ENCODE measurements at regions not wholly inside any gene's neighbourhood (a gene's known extent, or its start where the extent isn't known, plus 50 kb on each side); places are given as distances from the start of the nearest gene placed in this dataset.

DNA sequence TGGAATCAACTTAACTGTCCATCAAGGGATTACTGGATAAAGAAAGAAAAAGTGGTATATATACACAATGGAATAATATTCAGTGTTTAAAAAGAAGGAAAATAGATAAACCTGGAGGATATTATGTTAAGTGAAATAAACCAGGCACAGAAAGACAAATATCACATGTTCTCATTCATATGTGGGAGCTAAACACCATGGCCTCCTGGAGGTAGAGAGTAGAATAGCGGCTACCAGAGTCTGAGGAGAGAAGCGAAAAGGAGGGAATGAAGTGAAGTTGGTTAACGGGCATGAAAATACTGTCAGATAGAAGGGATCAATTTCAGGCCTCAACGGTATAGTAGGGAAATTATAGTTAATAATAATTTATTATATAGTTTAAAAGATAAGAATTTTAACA, 147.5 kb upstream of the OBI1 start:
- no peak for DNase-seq (ENCODE audit: low read depth in 4 of 4, low spot score in 3 of 4)

DNA sequence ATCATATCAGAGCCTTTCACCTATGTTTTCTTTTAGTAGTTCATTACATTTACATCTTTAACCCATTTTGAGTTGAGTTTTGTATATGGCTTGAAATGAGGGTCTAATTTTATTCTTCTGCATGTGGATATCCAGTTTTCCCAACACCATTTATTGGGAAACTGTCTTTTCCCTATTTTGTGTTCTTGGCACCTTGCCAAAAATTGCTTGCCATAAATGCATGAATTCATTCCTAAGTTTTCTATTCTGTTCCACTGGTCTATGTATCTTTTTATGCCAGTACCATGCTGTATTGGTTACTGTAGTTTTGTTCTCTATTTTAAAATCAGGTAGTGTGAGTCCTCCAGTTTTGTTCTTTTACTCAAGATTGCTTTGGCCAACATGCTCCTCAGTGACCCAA, 144.0 kb upstream of the OBI1 start:
- no peak for DNase-seq (ENCODE audit: low read depth in 4 of 4, low spot score in 3 of 4)

DNA sequence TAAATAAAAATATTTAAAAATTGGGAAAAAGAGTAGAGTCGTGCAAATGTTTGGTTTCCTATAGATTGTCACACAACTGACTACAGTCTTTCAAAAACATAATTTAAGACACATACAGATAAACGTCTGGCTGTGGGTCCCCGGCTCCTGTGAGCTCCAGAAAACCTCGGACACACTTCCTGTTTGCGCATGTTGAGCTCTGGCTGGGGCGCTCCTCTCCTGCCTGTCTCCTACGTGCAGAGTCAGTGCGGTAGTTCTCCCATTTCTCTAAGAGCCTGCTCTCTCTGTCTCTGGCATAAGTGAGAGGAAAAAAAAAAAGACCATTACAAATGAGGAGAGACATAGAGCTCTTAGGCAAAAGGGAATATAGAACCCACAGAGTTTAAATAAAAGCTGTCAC, 128.2 kb upstream of the OBI1 start:
- DNase-seq (ENCODE audit: low read depth in 4 of 4, low spot score in 3 of 4), result no peak

DNA sequence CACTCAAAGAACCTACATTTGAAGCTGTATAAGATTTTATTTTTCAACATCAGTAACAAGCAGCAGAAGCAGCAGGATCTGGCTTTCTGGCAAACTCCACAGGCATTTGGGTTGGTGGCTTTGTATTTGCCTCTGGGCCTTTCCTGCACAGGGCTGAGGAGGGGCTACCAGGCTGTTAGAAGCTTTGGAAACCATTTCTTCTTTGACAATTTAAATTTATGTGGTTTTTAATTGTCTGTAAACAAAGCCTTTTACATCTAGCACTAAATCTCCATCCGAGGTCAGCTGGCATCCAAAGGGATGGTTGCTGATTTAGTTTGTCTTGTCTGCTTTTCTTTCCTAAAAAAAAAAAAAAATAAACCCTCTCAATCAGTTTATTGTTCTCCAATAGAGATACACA, 127.5 kb upstream of the OBI1 start:
- DNase-seq (ENCODE audit: low read depth in 4 of 4, low spot score in 3 of 4), result no peak

DNA sequence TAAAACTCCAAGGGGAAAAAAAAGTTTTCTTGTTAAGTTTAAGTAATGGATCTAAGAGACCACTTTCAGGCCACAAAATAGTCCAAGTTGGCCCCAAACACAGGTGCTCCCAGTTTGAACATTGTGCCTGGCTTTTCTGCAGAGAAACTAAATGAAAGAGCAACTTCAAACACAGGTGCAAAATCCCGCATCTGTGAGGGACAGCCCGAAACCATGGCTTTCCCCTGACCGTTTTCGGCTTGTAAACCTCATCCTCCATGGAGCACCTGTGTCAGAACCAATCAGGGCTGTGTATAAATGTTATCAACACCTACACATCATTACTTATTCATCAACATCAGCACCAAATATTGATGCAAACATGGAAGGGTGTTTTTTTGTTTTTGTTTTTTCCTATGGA, 126.8 kb upstream of the OBI1 start:
- no peak for DNase-seq (ENCODE audit: low read depth in 4 of 4, low spot score in 3 of 4)

DNA sequence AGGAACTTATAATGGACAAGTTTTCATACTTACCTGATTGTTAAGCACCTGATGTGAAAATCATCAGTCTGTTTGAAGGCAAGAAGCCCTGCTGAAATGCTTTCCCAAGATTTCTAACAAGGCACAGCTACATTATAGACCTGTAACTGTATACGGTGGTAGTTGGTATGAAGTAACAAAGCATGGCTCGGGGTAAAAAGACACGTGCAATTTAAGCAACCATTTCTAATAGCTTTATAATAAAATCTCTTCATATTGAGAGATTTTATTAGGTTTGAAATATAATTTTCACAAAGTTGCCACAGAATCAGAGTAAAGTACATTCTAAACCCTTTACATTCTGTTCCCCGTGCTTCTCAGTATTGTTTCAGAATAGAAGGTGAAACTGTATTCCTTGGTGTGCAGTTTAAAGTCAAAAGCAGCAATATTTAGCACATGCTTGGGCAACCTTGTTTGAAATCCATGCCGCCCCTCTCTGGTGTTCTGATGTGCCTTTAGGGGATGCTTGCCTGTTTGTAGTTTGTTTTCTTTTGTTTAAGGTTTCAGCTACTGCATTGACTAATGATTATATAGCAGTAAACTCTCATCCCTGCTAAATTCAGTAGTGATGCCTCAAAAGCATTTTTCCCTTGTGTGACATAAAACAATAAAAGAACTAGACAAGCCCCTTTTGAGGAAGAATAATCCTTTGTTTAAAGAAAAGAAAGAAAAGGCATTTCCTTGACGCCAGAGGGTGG, 125.2 kb upstream of the OBI1 start:
- DNase-seq (ENCODE audit: low read depth in 4 of 4, low spot score in 3 of 4), result no peak

DNA sequence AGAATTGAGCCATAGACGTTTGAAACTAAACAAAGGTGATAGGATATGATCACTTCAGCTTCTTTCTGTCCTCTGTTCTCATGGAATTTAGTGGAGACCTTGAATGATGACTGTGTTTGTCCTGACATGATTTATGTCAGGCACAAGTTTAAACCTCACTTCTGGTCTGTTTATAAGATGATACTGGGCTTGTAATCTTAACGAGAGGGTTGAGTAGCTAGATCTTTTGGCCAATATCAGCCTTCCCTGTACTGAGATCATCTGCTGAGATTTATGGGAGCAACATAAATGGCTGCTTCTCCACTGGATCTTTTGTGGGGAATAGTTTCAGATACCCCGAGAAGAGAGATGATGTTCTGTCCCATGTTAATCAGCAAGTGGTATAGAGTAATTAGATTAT, 121.8 kb upstream of the OBI1 start:
- no peak for DNase-seq (ENCODE audit: low read depth in 4 of 4, low spot score in 3 of 4)

DNA sequence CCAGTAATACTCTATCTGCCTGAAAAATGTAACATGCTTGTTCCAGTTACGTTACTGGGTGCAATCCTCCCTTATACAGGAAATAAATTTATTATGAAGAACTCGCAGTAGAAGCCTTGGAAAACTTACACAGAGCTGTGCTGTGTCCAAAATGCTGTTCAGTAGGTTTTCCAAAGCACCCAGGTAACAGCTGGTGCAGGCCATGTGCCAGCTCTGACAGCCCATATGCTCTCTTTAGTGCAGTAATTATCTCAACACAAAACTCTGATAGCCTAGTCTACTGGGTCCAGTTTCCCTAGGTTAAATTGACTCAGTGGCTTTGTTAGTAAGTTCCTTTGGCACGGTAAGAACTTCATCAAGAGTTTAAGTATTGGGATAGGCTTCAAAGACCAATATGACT, 120.7 kb upstream of the OBI1 start:
- DNase-seq (ENCODE audit: low read depth in 4 of 4, low spot score in 3 of 4), result no peak

DNA sequence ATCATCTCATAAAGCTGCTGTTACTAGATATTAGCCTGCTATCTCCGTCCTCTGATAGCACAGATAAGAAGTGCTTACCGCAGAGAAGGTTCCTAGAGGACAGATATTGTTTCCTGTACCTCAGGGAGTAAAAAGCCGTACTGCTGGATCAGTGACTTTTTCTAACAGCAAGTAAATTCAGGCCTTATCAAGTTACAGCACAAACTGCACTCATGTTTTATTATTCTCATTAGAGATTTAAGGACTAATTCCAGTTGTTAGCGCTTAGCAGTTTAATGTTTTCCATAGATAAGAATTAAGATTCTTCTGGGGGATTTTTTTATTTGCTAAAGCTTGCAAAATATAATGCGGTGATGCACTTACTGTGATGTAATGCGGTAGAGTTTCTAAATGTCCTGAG, 119.0 kb upstream of the OBI1 start:
- DNase-seq (ENCODE audit: low read depth in 4 of 4, low spot score in 3 of 4), result no peak

DNA sequence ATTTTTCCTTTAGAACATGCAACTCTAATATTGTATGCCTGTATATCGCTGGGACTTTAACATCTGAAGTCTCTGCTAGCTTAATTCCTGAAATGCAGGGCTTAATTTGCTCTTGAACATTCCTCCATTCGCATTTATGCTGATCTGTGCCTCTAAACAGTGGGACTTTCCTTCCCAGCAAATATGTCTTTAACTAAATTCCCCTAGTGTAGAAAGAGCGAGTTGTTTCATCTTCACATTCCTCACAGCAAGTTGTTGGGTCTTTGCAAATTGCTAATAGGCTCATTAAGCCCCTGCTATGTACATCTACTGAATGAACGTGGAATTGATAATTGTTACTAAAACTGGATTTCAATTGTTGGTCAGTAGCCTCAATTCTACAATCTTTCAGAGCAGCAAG, 118.4 kb upstream of the OBI1 start:
- no peak for DNase-seq (ENCODE audit: low read depth in 4 of 4, low spot score in 3 of 4)

DNA sequence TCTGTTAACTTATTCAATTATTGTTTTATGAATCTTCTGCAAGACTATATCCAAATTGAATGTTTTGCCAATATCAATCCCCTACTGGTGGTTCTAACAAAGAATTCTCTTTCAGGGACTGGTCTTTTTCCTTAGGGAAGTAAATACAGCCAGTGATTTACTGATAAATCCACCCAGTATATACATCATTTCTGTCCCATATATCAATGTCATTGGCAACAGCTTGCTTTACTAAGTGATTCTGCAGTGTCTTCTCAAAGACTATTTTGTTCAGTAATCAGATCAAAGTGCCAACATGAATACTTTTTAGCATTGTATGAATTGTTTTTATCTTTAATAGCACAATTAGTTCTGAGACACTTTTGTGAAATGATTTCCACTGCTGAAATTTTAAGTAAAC, 114.0 kb upstream of the OBI1 start:
- DNase-seq (ENCODE audit: low read depth in 4 of 4, low spot score in 3 of 4), result no peak

DNA sequence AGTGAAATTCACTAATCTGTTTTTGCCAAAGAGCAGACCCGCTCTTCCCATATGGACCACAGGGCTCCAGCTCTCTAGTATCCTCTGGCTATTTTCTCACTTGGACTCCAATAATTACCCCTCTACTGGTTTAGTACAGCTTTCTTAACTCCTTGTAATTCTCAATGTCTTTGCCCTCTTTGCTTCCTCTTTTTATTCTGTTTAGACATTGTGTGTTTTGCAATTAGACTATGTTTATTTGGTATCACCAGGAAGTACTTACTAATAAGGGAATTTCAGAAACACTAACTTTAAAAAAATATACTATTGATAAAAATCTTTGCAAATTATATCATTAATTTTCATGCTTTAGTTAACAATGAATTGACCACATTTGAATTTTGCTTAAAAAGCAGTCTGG, 111.6 kb upstream of the OBI1 start:
- no peak for DNase-seq (ENCODE audit: low read depth in 4 of 4, low spot score in 3 of 4)

DNA sequence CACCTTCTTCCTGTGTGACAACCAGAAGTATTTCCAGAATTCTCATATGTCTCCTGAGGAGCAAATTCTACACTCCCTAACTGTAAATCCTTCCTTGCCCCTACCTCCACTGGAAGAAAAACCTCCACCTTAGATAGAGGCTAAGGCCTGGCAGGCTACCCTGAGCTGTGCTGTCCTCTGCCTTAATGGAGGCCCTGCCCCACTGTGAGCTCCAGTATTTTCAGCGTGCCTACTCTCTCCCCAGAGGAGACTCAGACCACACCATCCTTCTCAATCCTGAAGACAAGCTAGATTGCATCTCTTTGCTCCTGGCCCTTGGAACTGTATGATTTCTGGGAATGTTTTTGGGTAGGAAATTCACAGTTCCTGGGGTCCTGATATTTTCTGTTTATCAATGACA, 110.0 kb upstream of the OBI1 start:
- DNase-seq (ENCODE audit: low read depth in 4 of 4, low spot score in 3 of 4), result no peak

DNA sequence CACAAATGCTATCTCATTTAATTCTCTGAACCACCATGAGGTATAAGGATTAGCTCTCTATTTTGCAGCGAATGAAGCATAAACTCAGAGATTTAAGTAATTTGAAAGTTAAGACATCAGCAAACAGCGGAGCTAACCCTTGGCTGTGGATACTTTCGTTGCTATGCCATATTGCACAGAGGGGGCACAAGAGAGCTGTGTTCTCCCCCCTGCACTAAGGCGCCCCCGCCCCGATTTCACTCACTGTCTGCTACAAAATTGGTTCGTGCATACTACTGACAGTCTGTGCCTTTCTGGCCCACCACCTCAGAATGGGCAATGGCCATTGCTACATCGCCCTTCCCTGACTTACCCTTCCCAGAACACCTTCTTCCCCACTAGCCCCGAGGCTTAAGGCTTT, 105.7 kb upstream of the OBI1 start:
- no peak for DNase-seq (ENCODE audit: low read depth in 4 of 4, low spot score in 3 of 4)

DNA sequence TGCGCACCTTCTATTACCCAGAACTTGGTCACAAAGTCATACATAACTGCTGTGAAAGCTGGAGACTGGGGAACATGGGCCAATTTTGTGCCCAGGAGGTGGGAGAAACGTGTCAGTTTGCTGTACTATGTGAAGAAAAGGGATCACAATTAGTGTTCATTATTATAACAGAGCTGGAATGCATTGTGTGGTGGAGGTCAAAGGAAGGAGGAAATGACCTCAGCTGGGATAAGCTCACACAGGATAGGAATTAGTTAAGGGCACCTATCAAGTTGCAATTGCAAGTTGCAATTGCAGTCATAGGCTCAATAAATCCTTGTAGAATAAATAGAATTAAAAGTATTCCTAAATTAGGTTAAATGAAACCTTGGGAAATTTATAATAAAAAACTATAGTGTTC, 103.9 kb upstream of the OBI1 start:
- no peak for DNase-seq (ENCODE audit: low read depth in 4 of 4, low spot score in 3 of 4)

DNA sequence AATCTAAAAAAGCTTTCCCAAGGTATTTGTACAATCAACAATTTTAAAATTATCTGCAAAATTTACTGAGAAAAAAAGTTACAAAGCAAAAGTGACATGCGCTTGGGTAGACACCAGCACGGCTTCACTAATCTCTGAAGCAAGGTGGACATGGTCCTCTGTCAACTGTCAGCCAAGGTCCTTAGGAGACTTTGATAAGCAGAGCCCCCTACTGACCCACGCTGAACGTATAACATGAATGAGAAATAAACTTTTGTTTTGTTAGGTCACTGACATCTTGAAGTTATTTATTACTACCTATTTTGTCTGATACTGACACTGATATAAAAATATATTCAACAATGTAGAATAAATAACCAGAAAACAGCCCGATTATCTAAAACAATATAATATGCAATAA, 100.7 kb upstream of the OBI1 start:
- no peak for DNase-seq (ENCODE audit: low read depth in 4 of 4, low spot score in 3 of 4)

DNA sequence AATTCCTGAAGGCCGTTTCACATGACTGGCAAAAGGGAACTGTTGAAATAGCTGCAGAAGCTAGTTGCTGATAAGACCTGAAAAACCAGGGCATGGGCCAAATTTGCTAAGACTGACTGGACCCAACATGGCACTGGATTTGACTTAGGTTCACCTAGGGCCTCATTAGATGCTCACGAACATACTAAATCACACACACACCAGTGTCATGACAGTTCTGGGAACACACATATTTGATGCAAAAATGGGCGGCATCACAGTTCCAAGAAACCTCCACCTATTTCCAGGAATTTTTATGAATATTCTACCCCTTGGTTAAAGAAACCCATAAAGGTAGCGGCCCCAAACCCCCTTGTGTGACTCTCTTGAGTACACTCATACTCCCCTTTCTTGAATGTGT, 99.6 kb upstream of the OBI1 start:
- DNase-seq (ENCODE audit: low read depth in 4 of 4, low spot score in 3 of 4), result no peak

DNA sequence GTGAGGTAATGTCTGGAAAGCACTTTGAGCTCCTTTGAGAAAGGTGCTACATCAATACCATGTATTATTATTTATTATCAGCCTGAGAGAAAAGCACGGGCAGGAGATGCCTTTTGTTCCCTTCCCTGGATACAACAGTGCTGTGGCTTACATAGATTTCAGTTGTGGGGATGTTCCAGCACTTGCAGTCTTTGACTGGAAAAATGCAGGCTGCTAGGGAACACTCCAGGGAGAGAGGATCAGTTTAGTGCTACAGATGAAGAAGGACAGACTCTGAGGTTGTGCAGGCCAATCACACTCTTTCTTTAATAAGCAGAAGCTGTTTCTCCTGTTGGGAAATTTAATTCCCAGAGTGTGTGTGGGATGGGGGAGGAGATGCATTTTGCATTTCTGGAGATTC, 94.5 kb upstream of the OBI1 start:
- DNase-seq (ENCODE audit: low read depth in 4 of 4, low spot score in 3 of 4), result no peak

DNA sequence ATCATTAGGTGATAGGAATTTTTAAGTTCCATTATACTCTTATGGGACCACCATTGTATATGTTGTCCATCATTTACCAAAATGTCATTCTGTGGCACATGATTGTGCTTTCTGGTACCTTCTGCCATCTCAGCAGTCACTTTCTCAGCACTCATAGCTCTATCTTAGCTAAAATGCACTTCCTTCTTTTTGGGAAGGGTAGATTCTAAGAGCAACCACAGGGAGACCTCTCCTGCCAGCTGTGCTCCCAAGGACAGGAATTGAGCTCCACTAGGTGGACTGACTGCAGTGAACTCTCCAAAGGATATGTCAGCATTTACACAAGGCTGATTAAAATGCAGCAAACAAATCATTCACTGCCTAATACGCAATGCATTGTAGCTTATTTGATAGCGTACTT, 91.8 kb upstream of the OBI1 start:
- no peak for DNase-seq (ENCODE audit: low read depth in 4 of 4, low spot score in 3 of 4)

DNA sequence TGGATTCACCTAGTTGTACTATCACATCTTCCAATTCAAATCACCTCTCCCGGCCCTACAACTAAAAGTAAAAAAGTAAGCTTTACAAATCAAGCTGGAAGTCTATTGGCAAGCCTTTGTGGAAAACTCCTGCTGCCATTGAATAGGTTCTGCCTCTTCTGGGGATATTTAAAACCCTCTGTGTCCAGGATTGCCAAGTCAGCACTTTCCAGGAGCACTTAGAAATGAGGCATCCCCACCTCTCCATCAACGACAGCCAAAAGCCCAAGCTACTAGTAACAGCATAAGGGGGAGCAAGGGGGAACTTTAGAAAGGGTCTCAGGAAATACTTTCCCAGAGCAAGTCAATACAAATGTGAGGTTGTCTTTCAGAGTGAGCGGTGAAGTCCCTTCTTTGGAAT, 85.0 kb upstream of the OBI1 start:
- no peak for DNase-seq (ENCODE audit: low read depth in 4 of 4, low spot score in 3 of 4)

DNA sequence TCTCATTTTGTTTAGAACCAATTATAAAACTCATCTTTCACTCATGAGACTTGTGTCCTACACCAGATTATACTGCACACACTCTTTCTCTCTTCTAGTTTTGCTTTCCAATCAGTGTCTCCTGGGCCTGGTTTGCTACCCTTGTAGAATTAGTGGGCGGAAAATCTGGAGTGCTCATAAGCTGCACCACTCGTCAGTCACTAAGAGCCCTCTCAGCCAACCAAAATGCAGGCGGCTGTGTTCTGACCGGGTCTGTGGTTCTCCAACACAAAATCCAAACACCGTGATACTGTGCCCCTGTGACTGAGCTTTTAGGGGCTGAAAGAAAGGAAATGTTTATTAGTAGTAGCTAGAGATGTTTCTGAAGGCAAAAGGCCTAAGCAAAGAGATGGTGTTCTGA, 83.7 kb upstream of the OBI1 start:
- no peak for DNase-seq (ENCODE audit: low read depth in 4 of 4, low spot score in 3 of 4)

DNA sequence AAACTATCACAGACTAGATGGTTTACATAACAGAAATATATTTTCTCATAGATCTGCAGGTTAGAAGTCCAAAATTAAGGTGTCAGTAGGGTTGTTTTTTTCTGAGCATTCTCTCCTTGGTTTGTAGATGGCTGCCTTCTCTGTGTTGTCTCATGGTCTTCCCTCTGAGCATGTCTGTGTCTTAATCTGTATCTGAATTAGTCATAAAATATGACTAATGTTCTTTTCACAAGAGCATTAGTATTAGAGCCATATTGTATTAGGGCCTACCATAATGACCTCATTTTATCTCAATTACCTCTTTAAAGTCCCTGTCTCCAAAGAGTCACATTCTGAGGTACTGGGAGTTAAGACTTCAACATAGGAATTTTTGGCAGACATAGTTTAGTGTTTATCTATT, 77.2 kb upstream of the OBI1 start:
- no peak for DNase-seq (ENCODE audit: low read depth in 4 of 4, low spot score in 3 of 4)

DNA sequence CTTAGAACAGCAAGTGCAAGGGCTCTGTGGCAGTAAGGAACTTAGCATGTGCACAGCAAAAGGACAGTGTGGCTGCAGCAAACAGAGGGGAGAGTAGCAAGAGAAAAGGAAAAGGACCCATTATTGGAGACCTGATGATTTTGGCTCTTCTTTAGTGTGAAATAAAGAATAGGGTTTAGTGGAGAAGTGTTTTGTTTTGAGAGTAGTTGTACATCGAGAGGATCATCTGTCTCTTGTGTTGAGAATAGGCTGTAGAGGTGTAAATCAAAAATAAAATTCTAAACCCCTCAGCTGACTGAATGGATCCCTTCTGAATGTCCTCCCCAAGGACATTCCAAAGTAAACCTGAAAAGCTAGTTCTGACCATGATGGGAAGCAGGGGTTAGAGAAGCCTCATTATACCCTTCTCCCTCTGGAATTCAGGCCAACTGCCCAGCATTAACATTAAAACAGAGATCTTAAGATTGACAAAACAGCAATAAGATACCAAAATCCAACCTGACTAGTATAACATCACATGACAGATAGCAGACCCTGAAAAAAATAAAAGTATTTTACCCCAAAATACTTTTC, 73.6 kb upstream of the OBI1 start:
- no peak for DNase-seq (ENCODE audit: low read depth in 4 of 4, low spot score in 3 of 4)
